ENCODE measurements at regions not wholly inside any gene's neighbourhood (a gene's known extent, or its start where the extent isn't known, plus 50 kb on each side); places are given as distances from the start of the nearest gene placed in this dataset.

DNA sequence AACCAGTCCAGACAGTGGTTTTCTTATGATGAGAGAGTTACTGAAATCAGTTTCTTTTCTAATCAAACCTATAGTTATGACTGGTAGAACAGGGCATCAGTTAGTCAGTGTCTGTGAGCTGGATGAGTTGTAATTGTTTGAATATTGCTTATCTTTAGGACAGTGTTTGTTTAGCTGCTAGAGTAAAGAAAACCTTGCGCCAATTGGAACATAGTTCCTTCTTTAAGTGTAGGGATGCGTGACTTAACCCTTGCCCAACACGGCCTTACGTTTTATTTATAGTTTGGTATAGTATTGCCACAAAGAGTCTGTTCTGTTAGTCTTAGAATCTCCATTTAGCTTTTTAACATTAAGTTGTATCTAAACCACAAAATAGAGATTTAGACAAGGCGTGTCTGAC is 572.6 kb downstream of the SLC16A7 start:
- Histone ChIP-seq H3K9me3 (ENCODE audit: control insufficient read depth in 2 of 2, insufficient read depth in 1 of 2, low read depth in 1 of 2, low read length in 1 of 2) (no peaks in the 10 kb centered on the region), H3K36me3 (ENCODE audit: control insufficient read depth in 2 of 2, insufficient read depth in 2 of 2, low read length in 1 of 2) (no peaks in the 10 kb centered on the region), H3K27me3 (ENCODE audit: control insufficient read depth in 1 of 2, insufficient read depth in 2 of 2, low read length in 2 of 2) (no peaks in the 10 kb centered on the region), H3K4me3 (ENCODE audit: low read depth in 1 of 2, low read length in 2 of 2) (no peak overlapping the region), H3K4me1 (ENCODE audit: control insufficient read depth in 2 of 2, insufficient read depth in 2 of 2, low read length in 1 of 2) (no peaks in the 10 kb centered on the region), H3K27ac (ENCODE audit: low read depth in 2 of 2, low read length in 1 of 2) (no peak overlapping the region)
- WGBS, 2 donors: 70 to 82% methylated on average over 5 of the region's 5 CpGs

DNA sequence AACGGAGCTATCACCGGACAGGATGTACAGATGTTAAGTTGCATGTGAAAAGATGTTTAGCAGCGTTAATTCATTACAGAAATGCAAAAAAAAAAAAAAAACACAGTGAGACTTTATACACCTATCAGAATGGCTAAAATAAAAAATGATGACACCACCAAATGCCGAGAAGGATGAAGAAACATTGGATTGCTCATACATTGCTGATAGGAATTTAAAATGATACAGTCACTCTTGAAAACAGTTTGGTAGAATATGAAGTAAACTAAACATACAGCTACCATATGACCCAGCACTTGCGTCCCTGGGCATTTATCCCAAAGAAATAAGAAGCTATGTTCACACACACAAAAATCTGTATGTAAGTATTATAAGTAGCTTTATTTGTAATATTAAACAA is 574.1 kb downstream of the SLC16A7 start:
- Histone ChIP-seq H3K27ac (ENCODE audit: low read depth in 2 of 2, low read length in 1 of 2) (no peak overlapping the region), H3K36me3 (ENCODE audit: control insufficient read depth in 2 of 2, insufficient read depth in 2 of 2, low read length in 1 of 2) (no peaks in the 10 kb centered on the region), H3K27me3 (ENCODE audit: control insufficient read depth in 1 of 2, insufficient read depth in 2 of 2, low read length in 2 of 2) (no peaks in the 10 kb centered on the region), H3K4me3 (ENCODE audit: low read depth in 1 of 2, low read length in 2 of 2) (no peak overlapping the region), H3K9me3 (ENCODE audit: control insufficient read depth in 2 of 2, insufficient read depth in 1 of 2, low read depth in 1 of 2, low read length in 1 of 2) (no peaks in the 10 kb centered on the region), H3K4me1 (ENCODE audit: control insufficient read depth in 2 of 2, insufficient read depth in 2 of 2, low read length in 1 of 2) (no peaks in the 10 kb centered on the region)
- 85 to 94% methylated on average over 5 of the region's 5 CpGs for WGBS, 2 donors

DNA sequence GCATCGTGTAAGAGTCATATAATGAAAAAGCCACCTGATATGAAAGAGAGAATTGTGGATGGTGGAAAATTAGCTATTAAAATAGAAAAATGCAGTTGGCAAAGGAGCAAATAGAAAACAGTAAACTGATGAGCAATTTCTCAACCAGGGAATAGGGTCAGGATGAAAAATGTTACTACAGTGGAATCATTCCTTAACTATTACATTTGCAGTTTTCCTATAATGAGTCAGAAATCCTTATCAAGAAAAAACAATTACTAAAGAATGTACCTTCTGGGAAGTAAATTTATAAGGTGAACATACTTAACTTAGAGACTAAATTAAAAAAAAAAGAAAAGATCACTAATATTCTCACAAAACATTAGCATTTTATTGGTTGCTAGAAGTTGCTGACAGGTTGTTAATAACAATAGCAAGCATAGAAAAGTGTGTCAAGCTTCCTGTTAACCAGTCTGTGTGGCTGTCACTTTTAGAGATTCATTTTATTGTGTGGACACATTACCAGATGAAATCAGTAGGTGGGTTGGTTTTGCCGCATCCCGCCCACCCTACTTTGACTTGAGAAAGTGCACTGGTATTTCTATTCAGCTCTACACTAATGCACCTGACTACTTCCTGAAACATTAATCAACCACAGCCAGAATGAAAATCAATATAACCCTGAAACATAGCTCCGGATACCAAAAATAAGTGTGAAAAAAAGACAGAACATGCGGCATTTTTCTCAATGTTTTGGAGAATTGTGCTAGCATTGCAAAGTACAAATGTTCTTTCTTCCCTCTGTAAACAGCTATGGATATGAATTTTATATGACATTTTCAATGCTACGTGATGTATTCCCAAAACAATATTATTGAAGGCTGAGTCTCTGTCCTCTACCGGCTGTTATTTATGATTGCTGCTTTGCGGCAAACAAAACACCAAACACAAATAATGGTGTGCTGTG is 576.7 kb downstream of the SLC16A7 start:
- H3K27ac ChIP-seq (ENCODE audit: low read depth in 2 of 2, low read length in 1 of 2): no peak overlapping the region
- no peaks in the 10 kb centered on the region for H3K27me3 ChIP-seq (ENCODE audit: control insufficient read depth in 1 of 2, insufficient read depth in 2 of 2, low read length in 2 of 2)
- no peaks in the 10 kb centered on the region for H3K4me1 ChIP-seq (ENCODE audit: control insufficient read depth in 2 of 2, insufficient read depth in 2 of 2, low read length in 1 of 2)
- H3K36me3 ChIP-seq (ENCODE audit: control insufficient read depth in 2 of 2, insufficient read depth in 2 of 2, low read length in 1 of 2): no peaks in the 10 kb centered on the region
- 55 to 75% methylated on average over 8 of the region's 8 CpGs for WGBS, 2 donors
- H3K9me3 ChIP-seq (ENCODE audit: control insufficient read depth in 2 of 2, insufficient read depth in 1 of 2, low read depth in 1 of 2, low read length in 1 of 2): no peaks in the 10 kb centered on the region
- no peak overlapping the region for H3K4me3 ChIP-seq (ENCODE audit: low read depth in 1 of 2, low read length in 2 of 2)

DNA sequence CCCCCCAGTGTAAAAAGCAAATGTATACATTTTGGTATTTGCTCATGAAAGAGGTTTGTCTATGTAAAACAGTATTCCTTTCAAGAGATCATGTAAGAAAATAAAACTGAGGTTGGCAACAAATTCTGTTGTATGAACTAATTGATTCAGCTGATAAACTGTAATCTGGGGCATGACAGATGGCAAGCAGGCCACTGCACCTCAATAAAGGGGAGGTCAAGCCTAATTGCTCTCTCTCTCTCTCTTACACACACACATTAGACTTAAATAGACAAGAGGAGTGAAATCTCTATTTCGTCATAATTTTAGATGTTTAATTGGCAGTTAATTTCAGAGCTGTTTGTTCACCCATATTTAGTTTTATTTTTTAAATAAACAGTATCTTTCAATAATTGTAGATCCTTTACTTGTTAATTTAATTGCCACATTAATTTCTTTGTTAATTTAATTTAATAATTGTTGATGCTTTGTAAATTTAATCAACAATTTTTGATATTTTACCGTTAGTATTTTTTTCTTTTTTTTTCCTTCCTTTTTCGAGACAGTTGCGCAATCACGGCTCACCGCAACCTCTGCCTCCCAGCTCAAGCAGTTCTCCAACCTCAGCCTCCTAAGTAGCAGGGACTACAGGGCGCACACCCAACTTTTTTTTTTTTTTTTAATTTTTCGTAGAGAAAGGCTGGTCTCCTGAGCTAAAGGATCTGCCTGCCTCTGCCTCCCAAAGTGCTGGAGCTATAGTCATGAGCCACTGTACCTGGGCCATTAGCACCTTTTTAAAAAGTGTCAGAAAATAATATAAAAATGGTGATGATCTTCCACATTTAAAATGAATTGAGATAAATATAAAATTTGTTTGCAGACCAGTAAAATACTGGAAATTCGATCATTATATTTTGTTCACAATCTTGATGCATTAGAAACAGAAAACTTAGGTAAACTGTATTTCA is 577.7 kb downstream of the SLC16A7 start:
- no peaks in the 10 kb centered on the region for H3K27me3 ChIP-seq (ENCODE audit: control insufficient read depth in 1 of 2, insufficient read depth in 2 of 2, low read length in 2 of 2)
- 87 to 89% methylated on average over 9 of the region's 9 CpGs for WGBS, 2 donors

DNA sequence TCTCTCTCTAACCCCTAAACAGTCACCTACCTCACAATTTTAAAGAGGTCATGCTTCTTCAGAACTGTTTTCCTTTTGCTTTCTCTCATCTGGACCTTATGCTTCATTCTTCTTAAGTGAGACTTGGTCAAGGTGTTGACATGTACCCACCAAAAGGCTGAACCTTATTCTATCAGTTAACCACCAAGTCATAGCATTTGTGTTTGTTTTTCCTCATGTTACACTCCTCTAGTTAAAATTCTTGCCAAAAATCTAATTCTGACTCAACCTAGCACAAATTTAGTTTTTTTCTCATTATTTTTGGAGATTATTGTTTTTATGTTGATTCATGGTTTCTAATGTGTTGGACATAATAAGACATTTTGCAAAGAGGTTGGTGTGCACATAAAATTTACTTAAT is 578.6 kb downstream of the SLC16A7 start:
- Histone ChIP-seq H3K27ac (ENCODE audit: low read depth in 2 of 2, low read length in 1 of 2) (no peak overlapping the region), H3K9me3 (ENCODE audit: control insufficient read depth in 2 of 2, insufficient read depth in 1 of 2, low read depth in 1 of 2, low read length in 1 of 2) (no peaks in the 10 kb centered on the region), H3K4me1 (ENCODE audit: control insufficient read depth in 2 of 2, insufficient read depth in 2 of 2, low read length in 1 of 2) (no peaks in the 10 kb centered on the region), H3K36me3 (ENCODE audit: control insufficient read depth in 2 of 2, insufficient read depth in 2 of 2, low read length in 1 of 2) (no peaks in the 10 kb centered on the region), H3K27me3 (ENCODE audit: control insufficient read depth in 1 of 2, insufficient read depth in 2 of 2, low read length in 2 of 2) (no peaks in the 10 kb centered on the region), H3K4me3 (ENCODE audit: low read depth in 1 of 2, low read length in 2 of 2) (no peak overlapping the region)

More for the DNA sequence above, 577.7 kb downstream of the SLC16A7 start:
- Histone ChIP-seq H3K4me1 (ENCODE audit: control insufficient read depth in 2 of 2, insufficient read depth in 2 of 2, low read length in 1 of 2) (no peaks in the 10 kb centered on the region), H3K9me3 (ENCODE audit: control insufficient read depth in 2 of 2, insufficient read depth in 1 of 2, low read depth in 1 of 2, low read length in 1 of 2) (no peaks in the 10 kb centered on the region), H3K27ac (ENCODE audit: low read depth in 2 of 2, low read length in 1 of 2) (no peak overlapping the region), H3K36me3 (ENCODE audit: control insufficient read depth in 2 of 2, insufficient read depth in 2 of 2, low read length in 1 of 2) (no peaks in the 10 kb centered on the region), H3K4me3 (ENCODE audit: low read depth in 1 of 2, low read length in 2 of 2) (no peak overlapping the region)

DNA sequence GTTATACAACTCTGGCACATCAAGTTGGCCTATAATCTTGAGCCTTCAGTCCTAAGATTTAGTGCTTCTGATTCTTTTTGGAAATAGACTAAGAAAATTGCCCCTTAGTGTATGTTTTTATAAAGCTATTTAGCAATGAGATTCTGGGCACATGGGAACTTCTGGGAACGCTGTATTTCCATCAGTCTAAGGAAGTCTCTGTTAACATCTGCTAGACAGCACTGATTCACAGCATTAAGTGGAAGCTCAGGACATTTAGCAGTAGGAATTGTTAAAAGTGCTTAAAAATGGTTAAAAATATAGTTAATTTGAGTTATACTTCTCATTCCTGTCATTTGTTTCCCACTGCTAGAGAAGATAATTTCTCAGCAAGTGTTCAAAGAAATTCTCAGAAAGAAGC is 579.1 kb downstream of the SLC16A7 start:
- Histone ChIP-seq H3K27ac (ENCODE audit: low read depth in 2 of 2, low read length in 1 of 2) (no peak overlapping the region), H3K4me3 (ENCODE audit: low read depth in 1 of 2, low read length in 2 of 2) (no peak overlapping the region), H3K27me3 (ENCODE audit: control insufficient read depth in 1 of 2, insufficient read depth in 2 of 2, low read length in 2 of 2) (no peaks in the 10 kb centered on the region), H3K9me3 (ENCODE audit: control insufficient read depth in 2 of 2, insufficient read depth in 1 of 2, low read depth in 1 of 2, low read length in 1 of 2) (no peaks in the 10 kb centered on the region), H3K36me3 (ENCODE audit: control insufficient read depth in 2 of 2, insufficient read depth in 2 of 2, low read length in 1 of 2) (no peaks in the 10 kb centered on the region), H3K4me1 (ENCODE audit: control insufficient read depth in 2 of 2, insufficient read depth in 2 of 2, low read length in 1 of 2) (no peaks in the 10 kb centered on the region)
- WGBS, 2 donors: 8 to 51% methylated on average over 1 of the region's 1 CpG

DNA sequence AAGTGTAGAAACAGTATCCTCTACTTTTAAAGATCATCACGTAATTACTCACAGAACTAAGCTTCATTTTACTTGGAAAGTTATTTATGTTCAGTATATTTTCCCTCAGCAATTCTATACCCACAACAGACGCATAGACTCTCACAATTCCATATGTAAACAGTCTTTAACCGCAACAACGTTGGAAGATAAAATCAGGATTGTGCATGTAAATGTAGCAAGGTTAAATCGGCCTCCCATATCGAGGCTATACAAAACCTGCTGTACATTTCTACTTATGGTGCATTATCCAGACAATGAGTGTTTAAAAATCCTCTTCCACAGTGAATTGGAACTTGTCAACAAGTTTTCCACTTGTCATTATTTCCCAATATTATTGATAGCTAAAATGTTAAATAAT is 581.1 kb downstream of the SLC16A7 start:
- no peaks in the 10 kb centered on the region for H3K9me3 ChIP-seq (ENCODE audit: control insufficient read depth in 2 of 2, insufficient read depth in 1 of 2, low read depth in 1 of 2, low read length in 1 of 2)
- H3K36me3 ChIP-seq (ENCODE audit: control insufficient read depth in 2 of 2, insufficient read depth in 2 of 2, low read length in 1 of 2): no peaks in the 10 kb centered on the region
- no peaks in the 10 kb centered on the region for H3K4me1 ChIP-seq (ENCODE audit: control insufficient read depth in 2 of 2, insufficient read depth in 2 of 2, low read length in 1 of 2)
- no peak overlapping the region for H3K27ac ChIP-seq (ENCODE audit: low read depth in 2 of 2, low read length in 1 of 2)
- 82 to 84% methylated on average over 6 of the region's 6 CpGs for WGBS, 2 donors
- no peaks in the 10 kb centered on the region for H3K27me3 ChIP-seq (ENCODE audit: control insufficient read depth in 1 of 2, insufficient read depth in 2 of 2, low read length in 2 of 2)
- no peak overlapping the region for H3K4me3 ChIP-seq (ENCODE audit: low read depth in 1 of 2, low read length in 2 of 2)

DNA sequence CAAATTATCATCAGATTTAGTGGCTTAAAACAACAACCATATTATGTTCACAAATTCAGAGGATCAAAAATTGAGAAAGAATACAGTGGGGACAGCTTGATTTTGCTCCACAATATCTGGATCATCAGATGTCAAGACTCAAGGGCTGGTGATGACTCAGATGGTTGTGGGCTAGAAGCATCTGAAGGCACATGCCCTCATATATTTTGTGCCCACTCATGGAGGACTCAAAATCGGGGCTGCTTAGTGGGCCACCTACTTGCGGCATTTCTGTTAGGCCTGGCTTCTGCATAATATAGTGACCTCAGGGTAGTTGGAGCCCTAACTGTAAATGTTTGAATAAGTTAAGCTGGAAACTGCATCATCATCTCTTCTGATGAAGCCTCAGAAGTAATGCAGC is 584.5 kb downstream of the SLC16A7 start:
- WGBS, 2 donors: 85 to 93% methylated on average over 2 of the region's 2 CpGs
- no peak overlapping the region for H3K4me3 ChIP-seq (ENCODE audit: low read depth in 1 of 2, low read length in 2 of 2)
- H3K27me3 ChIP-seq (ENCODE audit: control insufficient read depth in 1 of 2, insufficient read depth in 2 of 2, low read length in 2 of 2): no peaks in the 10 kb centered on the region

DNA sequence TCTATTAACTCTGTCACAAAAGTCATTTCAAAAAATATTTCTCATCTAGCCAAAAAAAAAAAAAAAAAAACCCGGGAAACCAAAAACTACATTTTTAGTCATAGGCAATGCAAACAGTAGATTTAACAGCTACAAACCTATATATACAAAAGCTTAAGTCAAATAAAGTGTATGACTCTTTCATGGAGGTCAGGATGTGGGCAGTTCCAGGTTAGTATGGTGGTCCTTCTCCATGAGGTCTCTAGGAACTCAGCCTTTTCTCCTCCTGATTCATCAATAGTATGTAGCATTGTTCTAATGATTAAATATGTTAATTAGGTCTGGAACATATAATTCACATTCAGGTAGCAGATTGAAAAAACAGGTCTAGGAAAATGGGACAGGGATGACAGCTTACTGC is 586.5 kb downstream of the SLC16A7 start:
- H3K36me3 ChIP-seq (ENCODE audit: control insufficient read depth in 2 of 2, insufficient read depth in 2 of 2, low read length in 1 of 2): no peaks in the 10 kb centered on the region
- no peaks in the 10 kb centered on the region for H3K27me3 ChIP-seq (ENCODE audit: control insufficient read depth in 1 of 2, insufficient read depth in 2 of 2, low read length in 2 of 2)
- 83 to 88% methylated on average over 1 of the region's 1 CpG for WGBS, 2 donors
- no peak overlapping the region for H3K27ac ChIP-seq (ENCODE audit: low read depth in 2 of 2, low read length in 1 of 2)
- no peaks in the 10 kb centered on the region for H3K9me3 ChIP-seq (ENCODE audit: control insufficient read depth in 2 of 2, insufficient read depth in 1 of 2, low read depth in 1 of 2, low read length in 1 of 2)
- H3K4me3 ChIP-seq (ENCODE audit: low read depth in 1 of 2, low read length in 2 of 2): no peak overlapping the region
- H3K4me1 ChIP-seq (ENCODE audit: control insufficient read depth in 2 of 2, insufficient read depth in 2 of 2, low read length in 1 of 2): no peaks in the 10 kb centered on the region

More for the DNA sequence above, 584.5 kb downstream of the SLC16A7 start:
- Histone ChIP-seq H3K9me3 (ENCODE audit: control insufficient read depth in 2 of 2, insufficient read depth in 1 of 2, low read depth in 1 of 2, low read length in 1 of 2) (no peaks in the 10 kb centered on the region), H3K4me1 (ENCODE audit: control insufficient read depth in 2 of 2, insufficient read depth in 2 of 2, low read length in 1 of 2) (no peaks in the 10 kb centered on the region), H3K27ac (ENCODE audit: low read depth in 2 of 2, low read length in 1 of 2) (no peak overlapping the region), H3K36me3 (ENCODE audit: control insufficient read depth in 2 of 2, insufficient read depth in 2 of 2, low read length in 1 of 2) (no peaks in the 10 kb centered on the region)
